PC-3 (cell line): ENCODE measurements at regions not wholly inside any gene's neighbourhood (a gene's known extent, or its start where the extent isn't known, plus 50 kb on each side); places are given as distances from the start of the nearest gene placed in this dataset.

ENCODE experiments used
- EZH2 ChIP-seq: fragments of 300-600 bp; sonication (generic); IDR thresholded peaks from one replicate; pipeline ENCODE4 v1.6.1; 2017; ENCODE audit warnings: antibody characterized with exemption, mild to moderate bottlenecking, low read length; ENCODE audit not compliant: unreplicated experiment
- TF ChIP-seq, protein P1 (sequence below): fragments of 300-600 bp; sonication (generic); conservative IDR thresholded peaks from 2 replicates; pipeline ENCODE4 v1.5.1; 2017; ENCODE audit warnings: antibody characterized with exemption, low read depth, mild to moderate bottlenecking, low read length

DNA sequence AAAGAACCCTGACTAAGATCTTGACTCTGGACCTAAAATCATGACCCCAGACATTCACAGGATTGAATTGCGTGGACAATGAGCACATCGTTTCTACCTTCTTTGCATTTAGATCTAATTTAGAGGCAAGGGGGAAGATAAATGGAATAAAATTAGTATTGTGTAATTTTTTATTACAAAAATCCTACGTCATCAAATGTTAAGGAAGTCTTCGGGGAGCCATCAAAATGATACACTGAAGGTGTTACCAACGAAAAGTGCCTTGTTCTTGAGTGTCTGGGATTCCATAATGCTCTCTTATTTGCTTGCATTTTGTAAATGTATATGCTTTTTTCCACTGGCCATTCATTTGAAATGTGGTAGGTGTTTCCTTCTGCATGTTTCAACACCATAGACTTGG is 52.8 kb upstream of the C3orf49 start:
- TF ChIP-seq, protein P1, sequence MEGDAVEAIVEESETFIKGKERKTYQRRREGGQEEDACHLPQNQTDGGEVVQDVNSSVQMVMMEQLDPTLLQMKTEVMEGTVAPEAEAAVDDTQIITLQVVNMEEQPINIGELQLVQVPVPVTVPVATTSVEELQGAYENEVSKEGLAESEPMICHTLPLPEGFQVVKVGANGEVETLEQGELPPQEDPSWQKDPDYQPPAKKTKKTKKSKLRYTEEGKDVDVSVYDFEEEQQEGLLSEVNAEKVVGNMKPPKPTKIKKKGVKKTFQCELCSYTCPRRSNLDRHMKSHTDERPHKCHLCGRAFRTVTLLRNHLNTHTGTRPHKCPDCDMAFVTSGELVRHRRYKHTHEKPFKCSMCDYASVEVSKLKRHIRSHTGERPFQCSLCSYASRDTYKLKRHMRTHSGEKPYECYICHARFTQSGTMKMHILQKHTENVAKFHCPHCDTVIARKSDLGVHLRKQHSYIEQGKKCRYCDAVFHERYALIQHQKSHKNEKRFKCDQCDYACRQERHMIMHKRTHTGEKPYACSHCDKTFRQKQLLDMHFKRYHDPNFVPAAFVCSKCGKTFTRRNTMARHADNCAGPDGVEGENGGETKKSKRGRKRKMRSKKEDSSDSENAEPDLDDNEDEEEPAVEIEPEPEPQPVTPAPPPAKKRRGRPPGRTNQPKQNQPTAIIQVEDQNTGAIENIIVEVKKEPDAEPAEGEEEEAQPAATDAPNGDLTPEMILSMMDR = no peak
- no peak for TF ChIP-seq EZH2
